ENCODE measurements at regions not wholly inside any gene's neighbourhood (a gene's known extent, or its start where the extent isn't known, plus 50 kb on each side); places are given as distances from the start of the nearest gene placed in this dataset.

- H3K36me3 Mint-ChIP-seq (ENCODE audit: low read depth): no peaks in the 10 kb centered on the region
- TF ChIP-seq CTCF (IDR thresholded peaks at IDR 0.05; ENCODE audit: unreplicated experiment in 3 of 3): no peak
- H3K4me3 Mint-ChIP-seq: no peak overlapping the region
- no peaks in the 10 kb centered on the region for H3K9me3 Mint-ChIP-seq
- H3K27ac Mint-ChIP-seq: no peak overlapping the region
- H3K27me3 Mint-ChIP-seq (ENCODE audit: low read depth): no peaks in the 10 kb centered on the region
- no peaks in the 10 kb centered on the region for H3K4me1 Mint-ChIP-seq
Measured at GRCh38 chr3:115340586-115340985, 193.5 kb upstream of the ZBTB20 start.

- no peak for TF ChIP-seq CTCF (IDR thresholded peaks at IDR 0.05; ENCODE audit: unreplicated experiment in 3 of 3)
- Mint-ChIP-seq H3K4me3 (no peak overlapping the region), H3K27ac (no peak overlapping the region), H3K4me1 (no peaks in the 10 kb centered on the region), H3K9me3 (no peaks in the 10 kb centered on the region), H3K27me3 (ENCODE audit: low read depth) (peaks cover under 1% of the 10 kb centered on the region), H3K36me3 (ENCODE audit: low read depth) (no peaks in the 10 kb centered on the region)
Measured at GRCh38 chr3:115341208-115341607, 194.1 kb upstream of the ZBTB20 start.

GRCh38 chr3:115347737-115348136 is 200.6 kb upstream of the ZBTB20 start:
- no peak for TF ChIP-seq CTCF (IDR thresholded peaks at IDR 0.05; ENCODE audit: unreplicated experiment in 3 of 3)
- peaks cover 6% of the 10 kb centered on the region for H3K27me3 Mint-ChIP-seq (ENCODE audit: low read depth)
- no peaks in the 10 kb centered on the region for H3K36me3 Mint-ChIP-seq (ENCODE audit: low read depth)
- no peak overlapping the region for H3K27ac Mint-ChIP-seq
- H3K4me3 Mint-ChIP-seq: no peak overlapping the region
- H3K9me3 Mint-ChIP-seq: no peaks in the 10 kb centered on the region
- H3K4me1 Mint-ChIP-seq: no peaks in the 10 kb centered on the region

- no peaks in the 10 kb centered on the region for H3K36me3 Mint-ChIP-seq (ENCODE audit: low read depth)
- no peak overlapping the region for H3K27ac Mint-ChIP-seq
- no peaks in the 10 kb centered on the region for H3K4me1 Mint-ChIP-seq
- H3K4me3 Mint-ChIP-seq: no peak overlapping the region
- no peak for TF ChIP-seq CTCF (IDR thresholded peaks at IDR 0.05; ENCODE audit: unreplicated experiment in 3 of 3)
- peaks cover 6% of the 10 kb centered on the region for H3K27me3 Mint-ChIP-seq (ENCODE audit: low read depth)
- H3K9me3 Mint-ChIP-seq: no peaks in the 10 kb centered on the region
Measured at GRCh38 chr3:115348412-115348811, 201.3 kb upstream of the ZBTB20 start.

GRCh38 chr3:115348951-115349745 is 202.1 kb upstream of the ZBTB20 start:
- Mint-ChIP-seq H3K27ac (no peak overlapping the region), H3K4me1 (no peaks in the 10 kb centered on the region), H3K9me3 (no peaks in the 10 kb centered on the region), H3K36me3 (ENCODE audit: low read depth) (no peaks in the 10 kb centered on the region), H3K4me3 (no peak overlapping the region), H3K27me3 (ENCODE audit: low read depth) (peaks cover 6% of the 10 kb centered on the region)
- no peak for TF ChIP-seq CTCF (IDR thresholded peaks at IDR 0.05; ENCODE audit: unreplicated experiment in 3 of 3)

GRCh38 chr3:115350606-115351005 is 203.5 kb upstream of the ZBTB20 start:
- H3K4me1 Mint-ChIP-seq: no peaks in the 10 kb centered on the region
- no peak for TF ChIP-seq CTCF (IDR thresholded peaks at IDR 0.05; ENCODE audit: unreplicated experiment in 3 of 3)
- H3K27ac Mint-ChIP-seq: no peak overlapping the region
- H3K4me3 Mint-ChIP-seq: no peak overlapping the region
- H3K27me3 Mint-ChIP-seq (ENCODE audit: low read depth): peaks cover 6% of the 10 kb centered on the region
- no peaks in the 10 kb centered on the region for H3K36me3 Mint-ChIP-seq (ENCODE audit: low read depth)
- H3K9me3 Mint-ChIP-seq: peaks cover 6% of the 10 kb centered on the region

All from nephron (organoid).